Upper lobe of right lung (tissue), 1 donor: ENCODE measurements at regions not wholly inside any gene's neighbourhood (a gene's known extent, or its start where the extent isn't known, plus 50 kb on each side); places are given as distances from the start of the nearest gene placed in this dataset.

ENCODE experiments used
- ATAC-seq: fragments of 200-7000 bp; cut with Tn5 transposase; one replicate; pipeline ENCODE4 v1.9.1; 2020; ENCODE audit warnings: mild to moderate bottlenecking, moderate library complexity
- DNase-seq: peaks from one replicate; pipeline ENCODE4 v3.0.0-alpha.2; 2020
- H3K27ac ChIP-seq: fragments of 200-600 bp; one replicate; pipeline ENCODE4 v1.8.0; 2022
- H3K27me3 ChIP-seq: fragments of 200-600 bp; one replicate; pipeline ENCODE4 v1.8.0; 2022; ENCODE audit warnings: mild to moderate bottlenecking
- H3K36me3 ChIP-seq: fragments of 200-600 bp; one replicate; pipeline ENCODE4 v1.8.0; 2022
- H3K4me1 ChIP-seq: fragments of 200-600 bp; one replicate; pipeline ENCODE4 v1.8.0; 2022
- H3K4me3 ChIP-seq: fragments of 200-600 bp; one replicate; pipeline ENCODE4 v1.8.0; 2022; ENCODE audit warnings: mild to moderate bottlenecking
- H3K9me3 ChIP-seq: fragments of 200-600 bp; one replicate; pipeline ENCODE4 v1.8.0; 2022
- intact Hi-C: fragments of 100-400 bp; cut with DNase I; formaldehyde crosslinking; loops from one replicate; pipeline ENCODE4 v1.11.0; 2022
- TF ChIP-seq, protein P1 (sequence below): fragments of 200-600 bp; IDR thresholded peaks from one replicate; pipeline ENCODE4 v1.8.0; 2022; ENCODE audit warnings: antibody characterized with exemption
- donor health status: DM: no; HTN: yes; CAD: no; lungs with severe emphysema.

DNA sequence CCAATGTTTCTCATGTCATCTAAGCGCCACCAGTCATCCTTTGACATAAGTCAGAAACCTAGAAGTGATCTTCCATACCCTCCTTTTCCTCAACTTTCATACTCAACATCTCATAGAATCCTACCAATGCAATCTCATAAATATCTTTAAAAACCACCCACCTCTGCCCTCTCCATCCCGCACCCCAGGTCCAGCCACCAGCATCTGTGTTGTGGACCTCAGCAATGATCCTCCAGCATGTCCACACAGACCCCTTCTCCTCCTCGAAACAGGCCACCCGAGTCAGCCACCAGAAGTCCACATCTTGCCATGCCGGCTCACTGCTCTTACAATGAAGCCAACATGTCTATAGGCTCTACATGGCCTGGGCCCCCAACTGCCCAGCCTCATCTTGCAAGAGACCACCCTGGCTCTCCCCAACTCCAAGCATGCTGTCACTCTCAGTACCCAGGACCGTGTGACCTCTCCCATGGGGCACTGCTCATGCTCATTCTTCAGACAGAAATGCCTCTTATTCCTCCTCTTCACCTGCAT, 636.7 kb upstream of the ID2 start:
- intact Hi-C loops, result no loop called here
- peaks cover 3% of the 10 kb centered on the region for H3K9me3 ChIP-seq
- TF ChIP-seq, protein P1, sequence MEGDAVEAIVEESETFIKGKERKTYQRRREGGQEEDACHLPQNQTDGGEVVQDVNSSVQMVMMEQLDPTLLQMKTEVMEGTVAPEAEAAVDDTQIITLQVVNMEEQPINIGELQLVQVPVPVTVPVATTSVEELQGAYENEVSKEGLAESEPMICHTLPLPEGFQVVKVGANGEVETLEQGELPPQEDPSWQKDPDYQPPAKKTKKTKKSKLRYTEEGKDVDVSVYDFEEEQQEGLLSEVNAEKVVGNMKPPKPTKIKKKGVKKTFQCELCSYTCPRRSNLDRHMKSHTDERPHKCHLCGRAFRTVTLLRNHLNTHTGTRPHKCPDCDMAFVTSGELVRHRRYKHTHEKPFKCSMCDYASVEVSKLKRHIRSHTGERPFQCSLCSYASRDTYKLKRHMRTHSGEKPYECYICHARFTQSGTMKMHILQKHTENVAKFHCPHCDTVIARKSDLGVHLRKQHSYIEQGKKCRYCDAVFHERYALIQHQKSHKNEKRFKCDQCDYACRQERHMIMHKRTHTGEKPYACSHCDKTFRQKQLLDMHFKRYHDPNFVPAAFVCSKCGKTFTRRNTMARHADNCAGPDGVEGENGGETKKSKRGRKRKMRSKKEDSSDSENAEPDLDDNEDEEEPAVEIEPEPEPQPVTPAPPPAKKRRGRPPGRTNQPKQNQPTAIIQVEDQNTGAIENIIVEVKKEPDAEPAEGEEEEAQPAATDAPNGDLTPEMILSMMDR, result no peak
- H3K4me1 ChIP-seq, result no peaks in the 10 kb centered on the region
- no peaks in the 10 kb centered on the region for H3K36me3 ChIP-seq
- no peak overlapping the region for H3K4me3 ChIP-seq
- H3K27me3 ChIP-seq, result no peaks in the 10 kb centered on the region
- no peak for DNase-seq
- ATAC-seq, result no peak
- no peak overlapping the region for H3K27ac ChIP-seq

DNA sequence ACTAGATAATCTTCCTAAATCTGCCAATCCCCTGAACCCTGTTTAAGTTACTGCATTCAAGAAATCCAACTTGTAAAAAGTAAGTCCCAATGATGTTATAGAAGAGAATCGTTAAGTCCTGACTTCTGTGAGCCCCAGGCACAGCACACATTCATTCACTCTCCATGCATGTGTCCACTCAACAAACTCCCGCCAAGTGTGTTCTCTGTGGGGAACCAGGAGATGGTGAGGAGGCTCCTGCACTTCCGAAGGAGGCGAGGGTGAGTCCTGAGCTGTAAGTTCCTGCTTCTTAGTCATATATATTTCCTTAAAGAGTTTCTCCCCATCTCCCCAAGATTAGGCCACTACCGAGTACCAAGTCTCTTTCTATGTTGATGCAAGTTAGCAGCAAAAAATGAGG, 635.0 kb upstream of the ID2 start:
- TF ChIP-seq, protein P1, result no peak
- Histone ChIP-seq H3K4me3 (no peak overlapping the region), H3K27me3 (no peaks in the 10 kb centered on the region), H3K27ac (no peak overlapping the region), H3K36me3 (no peaks in the 10 kb centered on the region), H3K4me1 (no peaks in the 10 kb centered on the region), H3K9me3 (peaks cover 3% of the 10 kb centered on the region)
- ATAC-seq (no peak), DNase-seq (no peak)
- intact Hi-C loops, result no loop called here

DNA sequence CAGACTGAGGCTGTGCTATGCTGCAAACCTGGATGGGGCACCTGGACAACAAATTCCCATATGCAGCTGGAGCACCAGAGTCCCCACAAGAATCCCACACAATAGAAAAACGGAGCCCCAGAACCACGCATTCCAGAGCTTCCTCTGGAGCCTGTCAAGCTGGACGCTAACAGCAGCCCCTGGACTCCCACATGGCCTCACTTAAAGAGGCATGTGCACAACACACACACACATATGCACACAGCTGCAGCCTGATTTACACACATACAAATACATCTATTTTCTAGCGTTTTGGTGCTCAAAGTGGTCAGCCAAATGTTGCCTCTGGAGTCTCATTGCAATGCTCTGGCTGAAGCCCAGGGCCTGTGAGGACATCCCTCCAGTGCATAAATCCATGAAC, 632.7 kb upstream of the ID2 start:
- Histone ChIP-seq H3K36me3 (no peaks in the 10 kb centered on the region), H3K9me3 (no peaks in the 10 kb centered on the region), H3K27me3 (no peaks in the 10 kb centered on the region), H3K4me3 (no peak overlapping the region), H3K27ac (no peak overlapping the region), H3K4me1 (no peaks in the 10 kb centered on the region)
- ATAC-seq (no peak), DNase-seq (no peak)
- TF ChIP-seq, protein P1, result no peak
- intact Hi-C loops, result no loop called here

DNA sequence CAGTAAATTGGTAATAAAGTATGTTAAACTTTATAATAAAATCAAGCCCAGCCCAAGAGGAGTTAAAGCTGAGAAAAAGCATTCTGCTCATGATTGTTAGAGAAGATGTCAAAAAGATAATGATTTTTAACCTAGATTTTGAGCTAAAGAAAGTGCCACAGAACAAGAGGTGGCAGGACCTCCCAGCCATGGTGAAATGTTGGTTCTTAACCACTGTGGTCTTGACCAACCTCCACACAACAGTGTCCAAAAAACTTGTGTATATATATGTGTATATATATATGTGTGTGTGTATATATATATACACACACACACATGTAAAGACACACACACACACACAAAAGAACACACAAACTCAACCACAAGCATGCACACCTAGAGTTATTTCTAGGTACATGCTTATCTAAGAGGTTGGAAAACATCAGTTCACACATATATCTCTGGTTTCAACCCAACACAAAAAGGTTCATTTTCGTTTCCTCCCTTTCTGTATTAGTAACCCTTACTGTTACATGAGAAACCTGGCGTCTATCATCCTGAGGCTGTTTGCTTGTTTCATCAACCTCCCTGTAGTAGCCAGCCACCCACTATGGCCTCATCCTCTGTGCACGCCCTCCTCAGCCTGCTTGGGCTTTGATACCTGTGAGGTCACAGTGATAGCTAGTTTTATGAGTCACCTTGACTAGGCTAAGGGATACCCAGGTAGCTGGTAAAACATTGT, 631.8 kb upstream of the ID2 start:
- Histone ChIP-seq H3K27ac (no peak overlapping the region), H3K4me3 (no peak overlapping the region), H3K27me3 (no peaks in the 10 kb centered on the region), H3K9me3 (no peaks in the 10 kb centered on the region), H3K36me3 (no peaks in the 10 kb centered on the region), H3K4me1 (no peaks in the 10 kb centered on the region)
- TF ChIP-seq, protein P1, result no peak
- intact Hi-C loops, result no loop called here
- no peak for ATAC-seq
- no peak for DNase-seq

DNA sequence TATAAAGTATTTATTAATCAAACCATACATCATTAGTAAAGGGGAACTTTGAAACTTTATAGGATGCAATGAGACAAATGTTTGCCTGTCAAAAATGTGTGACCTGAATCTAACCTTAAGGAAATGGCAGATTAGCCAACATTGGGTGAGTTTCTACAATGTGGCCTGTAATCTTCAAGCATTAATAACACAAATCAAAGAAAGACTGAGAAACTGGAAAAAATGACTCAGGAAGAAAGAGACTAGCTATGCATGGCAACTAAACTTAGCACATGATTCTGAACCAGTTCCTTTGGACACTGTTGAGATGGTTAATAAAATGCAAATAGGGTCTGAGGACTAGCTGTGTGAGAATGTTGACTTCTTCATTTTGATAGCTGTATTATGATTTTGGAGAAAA, 628.6 kb upstream of the ID2 start:
- no peaks in the 10 kb centered on the region for H3K4me1 ChIP-seq
- DNase-seq (no peak), ATAC-seq (no peak)
- no peaks in the 10 kb centered on the region for H3K36me3 ChIP-seq
- H3K4me3 ChIP-seq, result no peak overlapping the region
- no peaks in the 10 kb centered on the region for H3K9me3 ChIP-seq
- no peaks in the 10 kb centered on the region for H3K27me3 ChIP-seq
- TF ChIP-seq, protein P1, result no peak
- intact Hi-C loops, result no loop called here
- no peak overlapping the region for H3K27ac ChIP-seq
